Esophagus squamous epithelium (tissue), 5 donors: ENCODE measurements at regions not wholly inside any gene's neighbourhood (a gene's known extent, or its start where the extent isn't known, plus 50 kb on each side); places are given as distances from the start of the nearest gene placed in this dataset.

Source experiments
- DNase-seq: peaks from one replicate; lab custom pipeline; 2025; lab: John Stamatoyannopoulos, UW
- H3K27ac ChIP-seq, 4 donors: fragments of 200-600 bp; sonication (generic); one replicate each; pipeline ENCODE4 v1.5.1; 2016 to 2019; ENCODE audit warnings: mild to moderate bottlenecking in 1 of 4
- H3K27me3 ChIP-seq, 4 donors: fragments of 200-600 bp; sonication (generic); 1 replicate in 3 of 4; 2 replicates in 1 of 4; pipeline versions ENCODE4 v1.5.1 to v1.6.0; 2017 to 2021; ENCODE audit warnings: antibody characterized with exemption in 1 of 4
- H3K36me3 ChIP-seq, 3 donors: fragments of 200-600 bp; sonication (generic); one replicate each; pipeline ENCODE4 v1.5.1; 2016 to 2019
- H3K4me1 ChIP-seq, 3 donors: fragments of 200-600 bp; sonication (generic); one replicate each; pipeline ENCODE4 v1.5.1; 2017 to 2019
- H3K4me3 ChIP-seq, 4 donors: fragments of 200-600 bp; sonication (generic); 1 replicate in 3 of 4; 2 replicates in 1 of 4; pipeline ENCODE4 v1.5.1; 2016 to 2019; ENCODE audit warnings: mild to moderate bottlenecking in 2 of 4, moderate library complexity in 1 of 4
- H3K9me3 ChIP-seq, 3 donors: fragments of 200-600 bp; sonication (generic); one replicate each; pipeline ENCODE4 v1.5.1; 2016 to 2019
- POLR2A ChIP-seq, 4 donors: fragments of 450-650 bp; IDR thresholded peaks; one replicate each; pipeline ENCODE4 v1.6.1; 2017; ENCODE audit warnings: antibody characterized with exemption in 4 of 4, mild to moderate bottlenecking in 4 of 4, moderate library complexity in 3 of 4
- WGBS, 2 donors: methylation state at CpG; one replicate each; pipeline ENCODE4 v1.1.5; 2018; 5-methylcytosine and 5-hydroxymethylcytosine counted together
- intact Hi-C: fragments of 100-400 bp; cut with DNase I; formaldehyde crosslinking; loops from one replicate; pipeline ENCODE4 v1.15.0; 2022
- TF ChIP-seq, protein P1 (sequence below), 6 experiments: fragments of 450-650 bp in 4 of 6; fragments of 200-600 bp in 2 of 6; sonication (generic) in 2 of 6; IDR thresholded peaks; one replicate each; pipeline ENCODE4 v1.5.1; 2016 to 2019; ENCODE audit warnings: antibody characterized with exemption in 6 of 6, mild to moderate bottlenecking in 4 of 6, moderate library complexity in 4 of 6
- donor health status: DM: yes; HTN: yes; CAD: no.

DNA sequence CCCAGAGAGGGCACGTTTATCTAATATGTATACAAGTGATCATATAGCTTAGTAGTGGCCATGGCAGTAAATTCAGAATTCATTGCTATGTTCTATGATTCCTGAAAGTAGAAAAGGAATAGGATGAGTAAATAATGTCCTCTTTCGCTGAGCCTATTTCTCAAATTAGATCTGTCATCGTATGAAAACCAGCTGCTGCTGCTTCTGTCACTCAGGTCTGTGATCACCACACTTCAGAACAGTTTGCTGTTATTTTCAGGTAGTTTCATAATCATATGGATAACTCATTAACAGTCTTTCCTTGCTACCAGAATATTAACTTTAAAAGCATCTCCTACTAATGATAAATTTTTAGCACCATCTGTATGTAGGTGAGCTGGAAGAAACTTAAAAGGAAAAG lies 289.1 kb upstream of the AZI2 start:
- no peaks in the 10 kb centered on the region for H3K9me3 ChIP-seq
- TF ChIP-seq, protein P1, sequence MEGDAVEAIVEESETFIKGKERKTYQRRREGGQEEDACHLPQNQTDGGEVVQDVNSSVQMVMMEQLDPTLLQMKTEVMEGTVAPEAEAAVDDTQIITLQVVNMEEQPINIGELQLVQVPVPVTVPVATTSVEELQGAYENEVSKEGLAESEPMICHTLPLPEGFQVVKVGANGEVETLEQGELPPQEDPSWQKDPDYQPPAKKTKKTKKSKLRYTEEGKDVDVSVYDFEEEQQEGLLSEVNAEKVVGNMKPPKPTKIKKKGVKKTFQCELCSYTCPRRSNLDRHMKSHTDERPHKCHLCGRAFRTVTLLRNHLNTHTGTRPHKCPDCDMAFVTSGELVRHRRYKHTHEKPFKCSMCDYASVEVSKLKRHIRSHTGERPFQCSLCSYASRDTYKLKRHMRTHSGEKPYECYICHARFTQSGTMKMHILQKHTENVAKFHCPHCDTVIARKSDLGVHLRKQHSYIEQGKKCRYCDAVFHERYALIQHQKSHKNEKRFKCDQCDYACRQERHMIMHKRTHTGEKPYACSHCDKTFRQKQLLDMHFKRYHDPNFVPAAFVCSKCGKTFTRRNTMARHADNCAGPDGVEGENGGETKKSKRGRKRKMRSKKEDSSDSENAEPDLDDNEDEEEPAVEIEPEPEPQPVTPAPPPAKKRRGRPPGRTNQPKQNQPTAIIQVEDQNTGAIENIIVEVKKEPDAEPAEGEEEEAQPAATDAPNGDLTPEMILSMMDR (IDR thresholded peaks at IDR 0.05), result no peak
- no peak for TF ChIP-seq POLR2A (IDR thresholded peaks at IDR 0.05)
- intact Hi-C loops, result no loop called here
- no peaks in the 10 kb centered on the region for H3K4me1 ChIP-seq
- H3K27me3 ChIP-seq, result no peaks in the 10 kb centered on the region
- WGBS, 2 donors, result 51 to 52% methylated on average over 3 of the region's 3 CpGs
- no peaks in the 10 kb centered on the region for H3K36me3 ChIP-seq
- DNase-seq, result no peak
- no peak overlapping the region for H3K27ac ChIP-seq
- no peak overlapping the region for H3K4me3 ChIP-seq

DNA sequence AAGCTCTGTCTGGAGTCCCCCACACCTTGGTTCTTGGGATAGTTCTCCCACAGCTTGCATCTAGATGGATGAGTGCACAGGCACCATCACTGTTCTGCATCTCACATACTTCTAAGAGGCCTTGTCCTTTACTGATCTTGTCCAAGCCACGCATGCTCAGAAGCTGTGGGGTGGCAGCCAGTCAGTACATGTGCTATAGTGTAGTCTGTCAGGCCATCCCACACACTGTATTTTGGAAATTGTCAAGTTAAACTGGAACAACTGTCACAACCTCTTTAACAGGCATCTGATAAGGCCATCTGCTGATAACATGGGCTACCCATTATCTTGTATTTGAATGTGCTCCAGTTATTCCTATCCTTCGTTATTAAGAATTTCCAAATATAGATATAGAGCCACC lies 296.5 kb upstream of the AZI2 start:
- Histone ChIP-seq H3K9me3 (no peaks in the 10 kb centered on the region), H3K4me1 (no peaks in the 10 kb centered on the region), H3K36me3 (no peaks in the 10 kb centered on the region), H3K27ac (no peak overlapping the region), H3K27me3 (no peaks in the 10 kb centered on the region), H3K4me3 (no peak overlapping the region)
- DNase-seq, result no peak
- TF ChIP-seq, protein P1 (IDR thresholded peaks at IDR 0.05), result no peak
- TF ChIP-seq POLR2A (IDR thresholded peaks at IDR 0.05), result no peak
- intact Hi-C loops, result no loop called here
- 71 to 100% methylated on average over 2 of the region's 2 CpGs for WGBS, 2 donors

DNA sequence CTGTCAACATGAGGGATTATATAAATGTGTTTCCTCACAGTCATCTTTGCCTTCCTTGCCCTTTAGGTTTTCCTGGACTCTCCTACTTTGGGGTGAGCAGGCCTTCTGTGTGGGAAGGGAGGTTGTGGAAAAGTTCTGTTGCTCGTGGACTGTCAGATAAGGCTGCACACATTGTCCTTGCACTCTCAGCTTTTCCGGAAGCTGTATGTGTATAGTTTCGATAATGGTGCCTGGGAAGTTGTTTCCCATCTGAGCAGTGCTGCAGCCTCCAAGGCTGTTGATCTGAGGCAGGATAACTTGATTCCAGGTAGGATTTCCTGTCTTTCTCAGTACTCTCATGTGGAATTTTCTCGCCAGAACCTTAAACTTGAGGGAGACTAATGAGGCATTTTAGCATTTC lies 297.8 kb upstream of the AZI2 start:
- no peaks in the 10 kb centered on the region for H3K27me3 ChIP-seq
- no peaks in the 10 kb centered on the region for H3K4me1 ChIP-seq
- H3K4me3 ChIP-seq, result no peak overlapping the region
- no peaks in the 10 kb centered on the region for H3K9me3 ChIP-seq
- intact Hi-C loops, result no loop called here
- TF ChIP-seq, protein P1 (IDR thresholded peaks at IDR 0.05), result no peak
- TF ChIP-seq POLR2A (IDR thresholded peaks at IDR 0.05), result no peak
- no peaks in the 10 kb centered on the region for H3K36me3 ChIP-seq
- no peak overlapping the region for H3K27ac ChIP-seq
- no peak for DNase-seq
- 65 to 68% methylated on average over 4 of the region's 4 CpGs for WGBS, 2 donors

DNA sequence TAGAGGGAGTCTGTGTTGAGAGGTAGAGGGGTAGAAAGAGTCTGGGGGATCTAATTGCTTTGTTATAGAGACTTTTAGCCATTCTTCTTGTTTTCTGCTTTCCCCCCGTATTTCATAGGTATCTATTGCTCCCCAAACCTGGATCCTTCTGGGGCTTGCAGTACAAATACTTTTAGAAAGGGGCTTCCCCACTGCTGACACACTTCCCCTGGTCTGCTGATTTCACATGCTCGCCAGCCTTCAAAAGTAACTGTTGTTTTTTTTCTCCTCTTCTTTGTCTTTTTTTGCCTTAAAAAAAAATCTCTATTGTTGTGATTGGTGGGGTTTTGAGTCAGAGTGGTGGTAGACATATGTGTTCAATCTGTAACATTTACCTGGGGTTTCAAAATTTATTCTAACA lies 300.6 kb upstream of the AZI2 start:
- Histone ChIP-seq H3K9me3 (no peaks in the 10 kb centered on the region), H3K36me3 (no peaks in the 10 kb centered on the region), H3K4me3 (no peak overlapping the region), H3K4me1 (no peaks in the 10 kb centered on the region), H3K27me3 (no peaks in the 10 kb centered on the region), H3K27ac (no peak overlapping the region)
- TF ChIP-seq POLR2A (IDR thresholded peaks at IDR 0.05), result no peak
- TF ChIP-seq, protein P1 (IDR thresholded peaks at IDR 0.05), result no peak
- intact Hi-C loops, result no loop called here
- WGBS, 2 donors, result 84 to 87% methylated on average over 2 of the region's 2 CpGs
- DNase-seq, result no peak

DNA sequence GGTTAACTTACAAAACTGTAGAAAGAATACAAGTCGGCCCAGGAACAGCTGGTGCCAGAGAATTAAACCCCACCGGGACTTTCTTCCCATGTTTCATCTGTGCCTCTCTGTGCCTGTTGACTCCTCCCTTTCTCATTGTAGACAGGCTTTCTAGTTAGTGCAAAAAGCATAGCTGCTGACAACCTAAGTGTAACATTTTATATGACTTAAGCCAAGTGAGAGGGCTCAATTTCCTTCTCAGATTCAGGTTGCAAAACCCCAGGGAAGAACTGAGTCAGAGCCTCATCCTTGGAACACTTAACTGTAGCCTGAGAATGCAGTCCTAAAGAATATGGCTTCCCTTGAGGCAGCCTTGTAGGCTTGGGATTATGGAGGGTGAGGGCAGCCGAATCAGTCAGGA lies 302.5 kb upstream of the AZI2 start:
- WGBS, 2 donors, result 53 to 56% methylated on average over 3 of the region's 3 CpGs
- intact Hi-C loops, result no loop called here
- no peak for DNase-seq

More for the DNA sequence above, 302.5 kb upstream of the AZI2 start:
- no peak overlapping the region for H3K4me3 ChIP-seq
- no peaks in the 10 kb centered on the region for H3K9me3 ChIP-seq
- no peaks in the 10 kb centered on the region for H3K4me1 ChIP-seq
- no peaks in the 10 kb centered on the region for H3K27me3 ChIP-seq
- H3K36me3 ChIP-seq, result no peaks in the 10 kb centered on the region
- TF ChIP-seq POLR2A (IDR thresholded peaks at IDR 0.05), result no peak
- TF ChIP-seq, protein P1 (IDR thresholded peaks at IDR 0.05), result no peak
- no peak overlapping the region for H3K27ac ChIP-seq
